Common myeloid progenitor, CD34-positive (primary cell): ENCODE measurements at regions not wholly inside any gene's neighbourhood (a gene's known extent, or its start where the extent isn't known, plus 50 kb on each side); places are given as distances from the start of the nearest gene placed in this dataset.
"Not testable (repeated sequence)": the region's sequence is repeated elsewhere in the genome, so short reads cannot be mapped to it uniquely, and the experiment has no call there.

Experiments
- CTCF ChIA-PET: fragments of 350-600 bp; sonication (Branson Sonifier 250); formaldehyde crosslinking; loops from one replicate; lab custom pipeline; 2021; ENCODE audit warnings: antibody characterized with exemption; lab: Charles Lee
- POLR2A ChIA-PET: fragments of 350-600 bp; sonication (Branson Sonifier 250); formaldehyde crosslinking; loops from one replicate; lab custom pipeline; 2021; ENCODE audit warnings: antibody characterized with exemption; lab: Charles Lee
- DNase-seq, 3 donors: peaks; one replicate each; pipeline versions ENCODE4 v3.0.0 to v3.0.0-alpha.2; 2013
- H3K27ac ChIP-seq, 2 experiments: 1 replicate in 1 of 2; 2 replicates in 1 of 2; pipeline ENCODE4 v1.7.0; 2013; ENCODE audit warnings: inconsistent platforms in 2 of 2, low read length in 2 of 2, mild to moderate bottlenecking in 2 of 2, low read depth in 1 of 2, moderate library complexity in 1 of 2; ENCODE audit not compliant: severe bottlenecking in 2 of 2, insufficient read depth in 1 of 2, poor library complexity in 1 of 2
- H3K27me3 ChIP-seq, 5 experiments: replicated peaks in 2 of 5; 1 replicate in 3 of 5; 2 replicates in 2 of 5; pipeline versions ENCODE4 v1.6.1 to v1.7.0; 2013; ENCODE audit warnings: low read length in 4 of 5, mild to moderate bottlenecking in 2 of 5, moderate library complexity in 2 of 5, inconsistent platforms in 1 of 5; ENCODE audit not compliant: insufficient read depth in 5 of 5, control insufficient read depth in 4 of 5
- H3K36me3 ChIP-seq, 4 experiments: 1 replicate in 2 of 4; 2 replicates in 2 of 4; pipeline versions ENCODE4 v1.6.1 to v1.7.0; 2013; ENCODE audit warnings: low read length in 3 of 4, control low read depth in 1 of 4, mild to moderate bottlenecking in 1 of 4; ENCODE audit not compliant: control insufficient read depth in 4 of 4, insufficient read depth in 4 of 4
- H3K4me1 ChIP-seq, 4 experiments: 1 replicate in 3 of 4; 2 replicates in 1 of 4; pipeline versions ENCODE4 v1.6.1 to v1.7.1; 2013; ENCODE audit warnings: low read length in 3 of 4, mild to moderate bottlenecking in 3 of 4, control low read depth in 1 of 4, inconsistent platforms in 1 of 4, moderate library complexity in 1 of 4; ENCODE audit not compliant: control insufficient read depth in 4 of 4, insufficient read depth in 4 of 4; ENCODE audit errors: control extremely low read depth in 1 of 4
- H3K4me3 ChIP-seq, 7 experiments: 1 replicate in 4 of 7; 2 replicates in 3 of 7; pipeline versions ENCODE4 v1.5.1 to v1.7.0; 2013; ENCODE audit warnings: mild to moderate bottlenecking in 7 of 7, low read length in 6 of 7, moderate library complexity in 6 of 7, inconsistent platforms in 2 of 7, low read depth in 2 of 7, control low read depth in 1 of 7; ENCODE audit not compliant: insufficient read depth in 4 of 7, control insufficient read depth in 1 of 7; ENCODE audit errors: extremely low read depth in 1 of 7
- H3K9me3 ChIP-seq, 5 experiments: 1 replicate in 4 of 5; 2 replicates in 1 of 5; pipeline versions ENCODE4 v1.6.1 to v1.7.1; 2013; ENCODE audit warnings: low read length in 4 of 5, mild to moderate bottlenecking in 2 of 5, inconsistent platforms in 1 of 5, low read depth in 1 of 5, moderate library complexity in 1 of 5; ENCODE audit not compliant: control insufficient read depth in 4 of 5, insufficient read depth in 2 of 5; ENCODE audit errors: control extremely low read depth in 1 of 5
- WGBS: methylation state at CpG from one replicate; pipeline ENCODE4 v1.1.5; 2013; ENCODE audit not compliant: insufficient coverage; 5-methylcytosine and 5-hydroxymethylcytosine counted together

- H3K36me3 ChIP-seq, DNase-seq, POLR2A ChIA-PET, H3K27ac ChIP-seq, H3K27me3 ChIP-seq, H3K4me1 ChIP-seq, H3K9me3 ChIP-seq, H3K4me3 ChIP-seq, CTCF ChIA-PET: not testable (repeated sequence)
- WGBS = 95% methylated on average over 3 of the region's 5 CpGs
Measured at GRCh38 chr17:13092010-13092409, 74.2 kb upstream of the ELAC2 start.

- no peak overlapping the region for H3K4me3 ChIP-seq
- CTCF ChIA-PET = no interaction called here
- POLR2A ChIA-PET = no interaction called here
- no peaks in the 10 kb centered on the region for H3K36me3 ChIP-seq
- DNase-seq = no peak
- H3K4me1 ChIP-seq = no peaks in the 10 kb centered on the region
- H3K9me3 ChIP-seq = no peaks in the 10 kb centered on the region
- no peak overlapping the region for H3K27ac ChIP-seq
- no CpG with 5 or more reads among the region's 5 CpGs for WGBS
- H3K27me3 ChIP-seq = peaks cover 0 to 2% (median 0%) of the 10 kb centered on the region in 5 experiments
Measured at GRCh38 chr17:13088666-13089065, 70.8 kb upstream of the ELAC2 start.

DNA sequence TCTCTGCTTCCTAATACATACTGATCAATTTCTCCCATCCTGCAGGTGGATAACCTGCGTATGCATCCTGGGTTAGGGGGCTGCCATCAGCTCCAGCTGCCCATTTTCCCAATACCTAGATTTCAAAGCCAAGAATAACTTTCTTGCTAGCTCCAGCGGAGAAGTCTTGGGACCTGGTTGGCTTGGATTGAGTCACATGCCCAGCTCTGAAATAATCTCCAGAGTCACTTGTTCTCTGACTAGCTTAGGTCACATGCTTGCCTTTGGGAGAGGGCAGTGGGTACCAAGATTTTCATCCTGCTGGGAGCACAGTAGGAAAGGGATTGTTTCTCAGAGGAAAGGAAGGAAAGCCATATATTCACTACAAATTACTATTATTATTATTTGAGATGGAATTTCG is 70.0 kb upstream of the ELAC2 start:
- CTCF ChIA-PET = no interaction called here
- POLR2A ChIA-PET = no interaction called here
- WGBS = 96% methylated on average over 3 of the region's 3 CpGs

DNA sequence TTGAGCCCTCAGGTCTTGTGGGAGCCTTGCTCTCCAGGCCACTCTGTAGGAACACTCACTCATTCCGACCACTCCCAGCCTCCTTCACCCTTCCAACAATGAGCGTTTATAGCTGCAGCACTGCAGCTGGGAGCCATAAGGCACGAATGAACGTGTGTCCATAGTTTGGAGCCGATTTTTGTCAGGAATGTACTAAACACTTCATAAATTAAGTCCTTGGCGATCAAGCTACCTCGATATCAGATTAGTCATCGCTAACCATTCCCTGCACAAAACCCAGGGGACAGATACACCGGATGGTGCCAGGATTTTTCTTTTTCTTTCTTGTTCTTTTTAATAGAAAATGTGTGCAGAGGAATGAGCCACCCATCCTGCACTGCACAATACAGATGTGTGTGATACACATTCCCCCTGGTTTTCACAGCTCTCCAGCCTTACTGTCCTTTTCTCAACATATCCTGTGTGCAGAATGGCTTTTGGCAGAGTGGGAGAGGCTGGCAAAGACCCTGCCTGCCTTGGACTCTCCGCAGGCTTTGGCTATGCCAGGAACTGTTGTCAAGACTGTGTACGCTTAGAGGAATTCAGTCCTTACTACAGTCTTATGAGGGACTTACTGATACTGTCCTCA is 68.4 kb upstream of the ELAC2 start:
- Histone ChIP-seq H3K9me3 (no peaks in the 10 kb centered on the region), H3K4me3 (no peak overlapping the region), H3K36me3 (no peaks in the 10 kb centered on the region), H3K27me3 (peaks cover 0 to 2% (median 0%) of the 10 kb centered on the region in 5 experiments), H3K27ac (no peak overlapping the region), H3K4me1 (no peaks in the 10 kb centered on the region)
- WGBS = 93% methylated on average over 8 of the region's 11 CpGs
- POLR2A ChIA-PET = no interaction called here
- no peak for DNase-seq
- CTCF ChIA-PET = no interaction called here

More for the DNA sequence above, 70.0 kb upstream of the ELAC2 start:
- Histone ChIP-seq H3K27ac (no peak overlapping the region), H3K36me3 (no peaks in the 10 kb centered on the region), H3K9me3 (no peaks in the 10 kb centered on the region), H3K27me3 (peaks cover 0 to 2% (median 0%) of the 10 kb centered on the region in 5 experiments), H3K4me3 (no peak overlapping the region), H3K4me1 (no peaks in the 10 kb centered on the region)
- no peak for DNase-seq

GRCh38 chr17:13085578-13085977 is 67.8 kb upstream of the ELAC2 start:
- ChIA-PET CTCF (no interaction called here), POLR2A (no interaction called here)
- H3K27me3 ChIP-seq = peaks cover 0 to 2% (median 0%) of the 10 kb centered on the region in 5 experiments
- H3K9me3 ChIP-seq = no peaks in the 10 kb centered on the region
- H3K27ac ChIP-seq = no peak overlapping the region
- H3K4me1 ChIP-seq = no peaks in the 10 kb centered on the region
- no peak for DNase-seq
- no peaks in the 10 kb centered on the region for H3K36me3 ChIP-seq
- no peak overlapping the region for H3K4me3 ChIP-seq
- WGBS = 50% methylated on average over 1 of the region's 2 CpGs

- H3K4me1 ChIP-seq = no peaks in the 10 kb centered on the region
- ChIA-PET CTCF (no interaction called here), POLR2A (no interaction called here)
- WGBS = no CpG with 5 or more reads among the region's 3 CpGs
- no peak overlapping the region for H3K4me3 ChIP-seq
- no peak for DNase-seq
- peaks cover 0 to 2% (median 0%) of the 10 kb centered on the region in 5 experiments for H3K27me3 ChIP-seq
- H3K36me3 ChIP-seq = no peaks in the 10 kb centered on the region
- no peak overlapping the region for H3K27ac ChIP-seq
- no peaks in the 10 kb centered on the region for H3K9me3 ChIP-seq
Measured at GRCh38 chr17:13084420-13084819, 66.6 kb upstream of the ELAC2 start.

- 82% methylated on average over 11 of the region's 12 CpGs for WGBS
- Histone ChIP-seq H3K27ac (no peak overlapping the region), H3K36me3 (no peaks in the 10 kb centered on the region), H3K9me3 (no peaks in the 10 kb centered on the region), H3K27me3 (no peaks in the 10 kb centered on the region), H3K4me1 (no peaks in the 10 kb centered on the region), H3K4me3 (no peak overlapping the region)
- CTCF ChIA-PET = no interaction called here
- POLR2A ChIA-PET = no interaction called here
- DNase-seq = no peak
Measured at GRCh38 chr17:13078591-13079385, 61.0 kb upstream of the ELAC2 start.
